Esophagus muscularis mucosa (tissue), 4 donors: ENCODE measurements at regions not wholly inside any gene's neighbourhood (a gene's known extent, or its start where the extent isn't known, plus 50 kb on each side); places are given as distances from the start of the nearest gene placed in this dataset.
"Not testable (repeated sequence)": the region's sequence is repeated elsewhere in the genome, so short reads cannot be mapped to it uniquely, and the experiment has no call there.

Source experiments
- DNase-seq: peaks from one replicate; pipeline ENCODE4 v3.0.0-alpha.2; 2017; ENCODE audit errors: extremely low spot score
- H3K27ac ChIP-seq, 4 donors: fragments of 200-600 bp; sonication (generic); replicated peaks in 1 of 4; 1 replicate in 3 of 4; 2 replicates in 1 of 4; pipeline ENCODE4 v1.5.1; 2016 to 2019; ENCODE audit warnings: mild to moderate bottlenecking in 1 of 4
- H3K27me3 ChIP-seq, 4 donors: fragments of 200-600 bp; sonication (generic); one replicate each; pipeline versions ENCODE4 v1.5.1 to v1.6.0; 2016 to 2019
- H3K36me3 ChIP-seq, 4 donors: fragments of 200-600 bp; sonication (generic); one replicate each; pipeline ENCODE4 v1.5.1; 2016 to 2019
- H3K4me1 ChIP-seq, 4 donors: fragments of 200-600 bp; sonication (generic); one replicate each; pipeline ENCODE4 v1.5.1; 2016 to 2019
- H3K4me3 ChIP-seq, 4 donors: fragments of 200-600 bp; sonication (generic); 1 replicate in 2 of 4; 2 replicates in 2 of 4; pipeline ENCODE4 v1.5.1; 2016 to 2019; ENCODE audit warnings: mild to moderate bottlenecking in 4 of 4, moderate library complexity in 1 of 4
- H3K9me3 ChIP-seq, 4 donors: fragments of 200-600 bp; sonication (generic); 1 replicate in 3 of 4; 2 replicates in 1 of 4; pipeline ENCODE4 v1.5.1; 2016 to 2019
- EP300 ChIP-seq: sonication (generic); formaldehyde crosslinking; IDR thresholded peaks from one replicate; pipeline ENCODE4 v1.6.1; 2017; ENCODE audit warnings: antibody characterized with exemption
- POLR2A ChIP-seq: fragments of 450-650 bp; IDR thresholded peaks from one replicate; pipeline ENCODE4 v1.6.1; 2017; ENCODE audit warnings: antibody characterized with exemption, moderate library complexity, mild to moderate bottlenecking, low read depth
- POLR2AphosphoS5 ChIP-seq, 2 donors: sonication (generic); formaldehyde crosslinking; IDR thresholded peaks; one replicate each; pipeline ENCODE4 v1.6.1; 2017; ENCODE audit warnings: antibody characterized with exemption in 2 of 2
- WGBS: methylation state at CpG from one replicate; pipeline ENCODE4 v1.1.5; 2018; 5-methylcytosine and 5-hydroxymethylcytosine counted together
- intact Hi-C: fragments of 100-400 bp; cut with DNase I; formaldehyde crosslinking; loops from one replicate; pipeline ENCODE4 v1.15.1; 2023
- TF ChIP-seq, protein P1 (sequence below), 3 experiments: fragments of 200-600 bp in 2 of 3; fragments of 450-650 bp in 1 of 3; sonication (generic) in 2 of 3; IDR thresholded peaks; one replicate each; pipeline ENCODE4 v1.5.1; 2017 to 2019; ENCODE audit warnings: antibody characterized with exemption in 3 of 3, mild to moderate bottlenecking in 2 of 3, moderate library complexity in 1 of 3

DNA sequence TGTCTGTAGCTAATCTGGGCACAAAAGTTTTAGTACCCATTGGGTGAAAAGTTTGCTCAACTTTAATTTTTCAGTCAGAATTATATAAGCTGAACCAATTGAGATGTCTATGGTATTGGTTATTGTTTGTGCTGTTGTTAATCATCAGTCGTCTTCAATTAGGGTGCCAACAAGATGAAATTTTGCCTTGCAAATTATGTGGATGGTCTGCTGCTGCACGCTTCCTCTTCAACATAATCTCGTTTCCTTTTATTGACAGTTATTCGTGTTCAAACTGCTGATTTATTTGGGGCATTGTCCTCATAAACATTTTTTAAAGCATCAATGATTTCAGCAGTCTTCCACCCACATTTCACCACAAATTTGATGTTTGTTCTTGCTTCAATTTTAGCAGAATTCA lies 194.0 kb downstream of the HTR1A start:
- Histone ChIP-seq H3K27ac (no peak overlapping the region), H3K36me3 (no peaks in the 10 kb centered on the region), H3K27me3 (no peaks in the 10 kb centered on the region), H3K9me3 (no peaks in the 10 kb centered on the region), H3K4me3 (no peak overlapping the region), H3K4me1 (no peaks in the 10 kb centered on the region)
- WGBS = 72% methylated on average over 4 of the region's 4 CpGs
- no peak for DNase-seq
- TF ChIP-seq POLR2AphosphoS5 (IDR thresholded peaks at IDR 0.05) (no peak), POLR2A (no peak), EP300 (no peak)
- TF ChIP-seq, protein P1, sequence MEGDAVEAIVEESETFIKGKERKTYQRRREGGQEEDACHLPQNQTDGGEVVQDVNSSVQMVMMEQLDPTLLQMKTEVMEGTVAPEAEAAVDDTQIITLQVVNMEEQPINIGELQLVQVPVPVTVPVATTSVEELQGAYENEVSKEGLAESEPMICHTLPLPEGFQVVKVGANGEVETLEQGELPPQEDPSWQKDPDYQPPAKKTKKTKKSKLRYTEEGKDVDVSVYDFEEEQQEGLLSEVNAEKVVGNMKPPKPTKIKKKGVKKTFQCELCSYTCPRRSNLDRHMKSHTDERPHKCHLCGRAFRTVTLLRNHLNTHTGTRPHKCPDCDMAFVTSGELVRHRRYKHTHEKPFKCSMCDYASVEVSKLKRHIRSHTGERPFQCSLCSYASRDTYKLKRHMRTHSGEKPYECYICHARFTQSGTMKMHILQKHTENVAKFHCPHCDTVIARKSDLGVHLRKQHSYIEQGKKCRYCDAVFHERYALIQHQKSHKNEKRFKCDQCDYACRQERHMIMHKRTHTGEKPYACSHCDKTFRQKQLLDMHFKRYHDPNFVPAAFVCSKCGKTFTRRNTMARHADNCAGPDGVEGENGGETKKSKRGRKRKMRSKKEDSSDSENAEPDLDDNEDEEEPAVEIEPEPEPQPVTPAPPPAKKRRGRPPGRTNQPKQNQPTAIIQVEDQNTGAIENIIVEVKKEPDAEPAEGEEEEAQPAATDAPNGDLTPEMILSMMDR (IDR thresholded peaks at IDR 0.05) = no peak
- intact Hi-C loops = no loop called here

DNA sequence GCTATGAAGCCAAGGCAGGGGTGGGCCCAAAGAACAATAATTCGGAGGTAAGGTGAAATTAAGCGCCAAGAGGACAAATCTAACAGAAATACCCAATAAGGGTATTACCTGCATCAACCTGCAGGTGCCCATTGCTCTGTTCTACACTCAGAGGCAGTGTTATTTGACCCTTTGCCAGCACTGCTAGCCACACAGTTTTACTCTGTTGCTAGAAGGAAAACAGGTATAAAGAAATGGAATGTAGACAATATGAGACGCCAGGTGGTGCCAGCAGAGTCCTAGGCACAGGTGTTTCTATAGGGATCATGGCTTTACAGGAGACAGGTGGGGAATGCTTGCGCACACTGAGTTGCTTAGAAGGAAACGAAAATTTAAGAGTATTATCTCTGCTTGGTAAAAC lies 201.3 kb downstream of the HTR1A start:
- WGBS = 76% methylated on average over 5 of the region's 5 CpGs
- intact Hi-C loops = no loop called here
- Histone ChIP-seq H3K36me3 (no peaks in the 10 kb centered on the region), H3K9me3 (no peaks in the 10 kb centered on the region), H3K27me3 (no peaks in the 10 kb centered on the region), H3K4me3 (no peak overlapping the region), H3K4me1 (no peaks in the 10 kb centered on the region), H3K27ac (no peak overlapping the region)
- TF ChIP-seq POLR2AphosphoS5 (IDR thresholded peaks at IDR 0.05) = no peak
- TF ChIP-seq, protein P1 (IDR thresholded peaks at IDR 0.05) = no peak
- TF ChIP-seq EP300 = no peak
- no peak for TF ChIP-seq POLR2A
- no peak for DNase-seq

DNA sequence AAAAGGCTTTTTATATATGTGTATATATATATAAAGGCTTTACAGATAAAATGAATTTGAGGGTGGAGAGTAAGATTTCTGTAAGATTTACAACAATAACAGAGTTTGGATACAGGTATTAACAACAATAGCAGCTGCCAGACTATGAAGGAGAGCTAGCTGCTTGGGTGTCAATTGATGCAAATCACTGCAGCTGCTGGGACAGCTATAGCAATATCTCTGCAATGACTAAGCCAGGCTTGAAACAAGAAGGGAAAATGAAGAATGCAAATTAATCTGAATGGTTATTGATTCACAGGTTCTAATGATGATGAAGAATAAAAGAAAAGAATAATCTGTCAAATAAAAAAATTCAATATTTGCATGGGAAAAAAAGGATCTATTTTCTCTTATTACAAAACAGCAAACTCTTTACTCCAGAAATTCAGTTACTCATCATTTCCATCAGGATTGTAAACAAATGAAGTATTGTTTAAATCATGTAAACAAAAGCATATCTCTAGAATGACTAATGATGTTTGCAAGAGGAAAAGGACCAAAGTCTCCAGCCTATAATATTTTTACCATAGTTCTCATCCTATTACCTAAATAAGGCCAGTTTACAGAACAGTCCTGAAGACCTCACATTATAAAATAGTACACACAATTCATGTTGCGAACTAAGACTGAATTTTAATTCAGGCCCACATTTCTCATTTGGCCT lies 219.0 kb downstream of the HTR1A start:
- TF ChIP-seq, protein P1 (IDR thresholded peaks at IDR 0.05) = no peak
- TF ChIP-seq POLR2AphosphoS5 (IDR thresholded peaks at IDR 0.05) (no peak), EP300 (no peak), POLR2A (no peak)
- no peaks in the 10 kb centered on the region for H3K4me1 ChIP-seq
- no peaks in the 10 kb centered on the region for H3K36me3 ChIP-seq
- intact Hi-C loops = no loop called here
- H3K9me3 ChIP-seq = no peaks in the 10 kb centered on the region
- H3K27ac ChIP-seq = no peak overlapping the region
- H3K27me3 ChIP-seq = no peaks in the 10 kb centered on the region
- no peak overlapping the region for H3K4me3 ChIP-seq
- WGBS = 88% methylated on average over 1 of the region's 1 CpG
- no peak for DNase-seq

DNA sequence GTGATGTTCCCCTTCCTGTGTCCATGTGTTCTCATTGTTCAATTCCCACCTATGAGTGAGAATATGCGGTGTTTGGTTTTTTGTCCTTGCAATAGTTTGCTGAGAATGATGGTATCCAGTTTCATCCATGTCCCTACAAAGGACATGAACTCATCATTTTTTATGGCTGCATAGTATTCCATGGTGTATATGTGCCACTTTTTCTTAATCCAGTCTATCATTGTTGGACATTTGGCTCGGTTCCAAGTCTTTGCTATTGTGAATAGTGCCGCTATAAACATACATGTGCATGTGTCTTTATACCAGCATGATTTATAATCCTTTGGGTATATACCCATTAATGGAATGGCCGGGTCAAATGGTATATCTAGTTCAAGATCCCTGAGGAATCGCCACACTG lies 229.4 kb downstream of the HTR1A start:
- H3K36me3 ChIP-seq, H3K4me1 ChIP-seq, H3K9me3 ChIP-seq, H3K27ac ChIP-seq, H3K4me3 ChIP-seq, DNase-seq, H3K27me3 ChIP-seq, intact Hi-C loops: not testable (repeated sequence)
- 79% methylated on average over 5 of the region's 5 CpGs for WGBS

DNA sequence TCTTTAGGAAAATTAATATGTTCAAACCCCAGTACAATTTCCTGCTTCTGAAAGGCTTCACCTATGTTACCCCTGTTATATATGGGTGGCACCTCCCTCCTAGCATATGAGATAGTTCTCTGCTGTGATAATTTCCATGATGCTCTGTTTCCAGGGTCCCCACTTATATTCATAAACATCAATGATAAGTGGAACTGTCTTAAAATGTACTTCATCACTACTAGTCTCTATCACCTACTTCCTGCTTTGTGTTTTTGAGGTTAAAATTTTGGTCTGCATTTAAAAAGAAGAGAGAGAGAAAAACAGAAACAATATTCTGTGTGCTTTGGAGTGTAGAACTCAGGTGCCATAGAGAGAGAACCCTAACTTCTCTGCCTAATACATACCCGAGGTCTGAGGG lies 234.7 kb downstream of the HTR1A start:
- Histone ChIP-seq H3K4me1 (no peaks in the 10 kb centered on the region), H3K9me3 (no peaks in the 10 kb centered on the region), H3K27me3 (no peaks in the 10 kb centered on the region), H3K27ac (no peak overlapping the region), H3K4me3 (no peak overlapping the region), H3K36me3 (no peaks in the 10 kb centered on the region)
- intact Hi-C loops = no loop called here
- 54% methylated on average over 1 of the region's 1 CpG for WGBS
- DNase-seq = no peak
- TF ChIP-seq, protein P1 (IDR thresholded peaks at IDR 0.05) = no peak
- TF ChIP-seq EP300 (no peak), POLR2A (no peak), POLR2AphosphoS5 (IDR thresholded peaks at IDR 0.05) (no peak)
